Calu3 (cell line): ENCODE measurements at regions not wholly inside any gene's neighbourhood (a gene's known extent, or its start where the extent isn't known, plus 50 kb on each side); places are given as distances from the start of the nearest gene placed in this dataset.

Experiments used
- BruUV-seq: library from RNA; stranded (reverse); fragments of 400-500 nt; replicated peaks from 2 replicates; lab custom pipeline; 2021; lab: Mats Ljungman, UMichigan
- CTCF ChIA-PET: fragments of 300-600 bp; sonication (Branson Sonifier 250); formaldehyde crosslinking; loops from one replicate; lab custom pipeline; 2022; ENCODE audit warnings: antibody characterized with exemption; lab: Charles Lee
- DNase-seq: peaks from one replicate; pipeline ENCODE4 v3.0.0; 2022
- H3K27ac Mint-ChIP-seq: one replicate; pipeline ENCODE4 v1.8.0; 2022; ENCODE audit warnings: mixed read lengths; ENCODE audit not compliant: unreplicated experiment
- H3K27me3 Mint-ChIP-seq: one replicate; pipeline ENCODE4 v1.8.0; 2022; ENCODE audit warnings: mixed read lengths; ENCODE audit not compliant: unreplicated experiment
- H3K36me3 Mint-ChIP-seq: one replicate; pipeline ENCODE4 v1.8.0; 2022; ENCODE audit warnings: mild to moderate bottlenecking, moderate library complexity, mixed read lengths; ENCODE audit not compliant: insufficient read depth, unreplicated experiment
- H3K4me1 Mint-ChIP-seq: one replicate; pipeline ENCODE4 v1.8.0; 2022; ENCODE audit warnings: mild to moderate bottlenecking, low read depth, mixed read lengths; ENCODE audit not compliant: unreplicated experiment
- H3K4me3 Mint-ChIP-seq: one replicate; pipeline ENCODE4 v1.8.0; 2022; ENCODE audit warnings: mild to moderate bottlenecking, low read depth, moderate library complexity, mixed read lengths; ENCODE audit not compliant: unreplicated experiment
- H3K9me3 Mint-ChIP-seq: one replicate; pipeline ENCODE4 v1.8.0; 2022; ENCODE audit warnings: low read depth, mixed read lengths; ENCODE audit not compliant: unreplicated experiment
- intact Hi-C: fragments of 100-400 bp; cut with micrococcal nuclease; formaldehyde crosslinking; loops from one replicate; pipeline ENCODE4 v1.10.0; 2022; ENCODE audit not compliant: unreplicated experiment
- TF ChIP-seq, protein P1 (sequence below): fragments of 200-600 bp; IDR thresholded peaks from one replicate; pipeline ENCODE4 v1.8.0; 2022; ENCODE audit warnings: antibody characterized with exemption; ENCODE audit not compliant: unreplicated experiment

- no peak for DNase-seq
- CTCF ChIA-PET, result no interaction called here
- no TSS peak for BruUV-seq
- Mint-ChIP-seq H3K27ac (no peak overlapping the region), H3K9me3 (no peaks in the 10 kb centered on the region), H3K36me3 (no peaks in the 10 kb centered on the region), H3K27me3 (no peaks in the 10 kb centered on the region), H3K4me3 (no peak overlapping the region), H3K4me1 (peaks cover 8% of the 10 kb centered on the region)
- intact Hi-C loops, result no loop called here
- TF ChIP-seq, protein P1, sequence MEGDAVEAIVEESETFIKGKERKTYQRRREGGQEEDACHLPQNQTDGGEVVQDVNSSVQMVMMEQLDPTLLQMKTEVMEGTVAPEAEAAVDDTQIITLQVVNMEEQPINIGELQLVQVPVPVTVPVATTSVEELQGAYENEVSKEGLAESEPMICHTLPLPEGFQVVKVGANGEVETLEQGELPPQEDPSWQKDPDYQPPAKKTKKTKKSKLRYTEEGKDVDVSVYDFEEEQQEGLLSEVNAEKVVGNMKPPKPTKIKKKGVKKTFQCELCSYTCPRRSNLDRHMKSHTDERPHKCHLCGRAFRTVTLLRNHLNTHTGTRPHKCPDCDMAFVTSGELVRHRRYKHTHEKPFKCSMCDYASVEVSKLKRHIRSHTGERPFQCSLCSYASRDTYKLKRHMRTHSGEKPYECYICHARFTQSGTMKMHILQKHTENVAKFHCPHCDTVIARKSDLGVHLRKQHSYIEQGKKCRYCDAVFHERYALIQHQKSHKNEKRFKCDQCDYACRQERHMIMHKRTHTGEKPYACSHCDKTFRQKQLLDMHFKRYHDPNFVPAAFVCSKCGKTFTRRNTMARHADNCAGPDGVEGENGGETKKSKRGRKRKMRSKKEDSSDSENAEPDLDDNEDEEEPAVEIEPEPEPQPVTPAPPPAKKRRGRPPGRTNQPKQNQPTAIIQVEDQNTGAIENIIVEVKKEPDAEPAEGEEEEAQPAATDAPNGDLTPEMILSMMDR, result no peak
These were observed 108.0 kb downstream of the SNX5 start for GRCh38 chr20:17860301-17861197.

DNA sequence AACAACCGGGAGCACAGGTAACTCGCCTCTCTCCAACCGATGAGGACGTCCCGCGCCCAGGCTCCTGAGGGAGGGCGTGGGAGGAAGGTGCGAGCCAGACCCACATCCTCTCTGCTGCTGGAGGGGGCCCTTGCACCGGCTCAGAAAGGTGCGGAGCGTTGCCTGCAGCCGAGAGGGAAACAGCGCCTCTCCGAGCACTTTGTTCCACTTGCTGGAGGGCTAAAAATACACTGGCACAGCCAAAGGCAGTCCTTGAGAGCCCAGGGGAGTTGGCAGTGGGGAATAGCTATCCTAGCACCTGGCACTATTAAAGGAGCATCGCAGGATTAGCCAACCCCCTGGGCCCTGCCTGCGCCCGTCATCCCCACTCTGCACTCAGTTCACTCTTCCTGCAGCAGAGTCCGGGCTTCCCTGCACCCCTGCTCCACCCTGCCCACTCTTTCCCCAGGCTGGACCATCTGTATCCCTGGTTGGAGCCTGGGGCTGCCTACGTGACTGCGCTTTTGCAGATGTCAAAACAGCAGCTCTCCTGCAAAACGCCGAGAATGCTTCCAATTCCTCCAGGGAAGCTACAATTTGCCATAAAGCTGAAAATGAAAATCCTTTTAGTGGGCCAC lies 108.9 kb downstream of the SNX5 start:
- H3K4me3 Mint-ChIP-seq, result no peak overlapping the region
- no peaks in the 10 kb centered on the region for H3K9me3 Mint-ChIP-seq
- H3K36me3 Mint-ChIP-seq, result no peaks in the 10 kb centered on the region
- no peaks in the 10 kb centered on the region for H3K27me3 Mint-ChIP-seq
- H3K27ac Mint-ChIP-seq, result no peak overlapping the region
- no TSS peak for BruUV-seq
- TF ChIP-seq, protein P1, result no peak
- no peak for DNase-seq
- intact Hi-C loops, result no loop called here
- peaks cover 8% of the 10 kb centered on the region for H3K4me1 Mint-ChIP-seq
- CTCF ChIA-PET, result no interaction called here

- H3K4me3 Mint-ChIP-seq, result no peak overlapping the region
- no peak for DNase-seq
- H3K4me1 Mint-ChIP-seq, result peaks cover 8% of the 10 kb centered on the region
- H3K27ac Mint-ChIP-seq, result no peak overlapping the region
- TF ChIP-seq, protein P1, result no peak
- BruUV-seq, result no TSS peak
- CTCF ChIA-PET, result no interaction called here
- H3K9me3 Mint-ChIP-seq, result no peaks in the 10 kb centered on the region
- intact Hi-C loops, result no loop called here
- no peaks in the 10 kb centered on the region for H3K27me3 Mint-ChIP-seq
- H3K36me3 Mint-ChIP-seq, result peaks cover 4% of the 10 kb centered on the region
These were observed 109.5 kb downstream of the SNX5 start for GRCh38 chr20:17859002-17859615.

DNA sequence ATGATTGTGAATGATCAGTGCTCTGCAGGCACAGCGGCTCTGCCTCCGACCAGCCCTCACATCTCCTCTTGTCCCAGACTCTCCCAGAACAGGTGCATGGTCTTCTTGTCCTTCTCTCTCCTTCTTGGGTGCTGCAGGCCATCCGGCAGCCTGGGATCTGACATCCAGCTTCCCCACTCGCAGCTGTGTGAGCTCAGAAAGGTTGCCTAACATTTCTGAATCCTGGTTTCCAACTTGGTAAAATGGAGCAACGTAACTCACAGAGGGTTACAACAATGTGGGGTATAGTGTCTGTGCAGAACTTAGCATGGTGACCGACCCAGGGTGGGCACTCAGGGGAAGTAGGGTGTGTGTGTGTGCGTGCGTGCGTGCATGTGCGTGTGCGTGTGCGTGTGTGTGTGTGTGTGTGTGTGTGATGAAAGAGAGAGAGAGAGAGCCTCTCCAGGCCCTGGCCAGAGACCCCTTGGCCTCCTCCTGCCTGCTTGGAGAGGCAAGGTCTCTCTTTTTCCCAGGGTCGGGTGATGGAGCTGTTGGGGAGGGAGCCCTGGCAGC lies 110.1 kb downstream of the SNX5 start:
- TF ChIP-seq, protein P1, result no peak
- H3K4me1 Mint-ChIP-seq, result peaks cover 8% of the 10 kb centered on the region
- H3K9me3 Mint-ChIP-seq, result no peaks in the 10 kb centered on the region
- no peaks in the 10 kb centered on the region for H3K27me3 Mint-ChIP-seq
- no peak for DNase-seq
- no peak overlapping the region for H3K27ac Mint-ChIP-seq
- intact Hi-C loops, result no loop called here
- H3K4me3 Mint-ChIP-seq, result no peak overlapping the region
- BruUV-seq, result no TSS peak
- peaks cover 7% of the 10 kb centered on the region for H3K36me3 Mint-ChIP-seq
- CTCF ChIA-PET, result no interaction called here
